ENCODE measurements at regions not wholly inside any gene's neighbourhood (a gene's known extent, or its start where the extent isn't known, plus 50 kb on each side); places are given as distances from the start of the nearest gene placed in this dataset.

DNA sequence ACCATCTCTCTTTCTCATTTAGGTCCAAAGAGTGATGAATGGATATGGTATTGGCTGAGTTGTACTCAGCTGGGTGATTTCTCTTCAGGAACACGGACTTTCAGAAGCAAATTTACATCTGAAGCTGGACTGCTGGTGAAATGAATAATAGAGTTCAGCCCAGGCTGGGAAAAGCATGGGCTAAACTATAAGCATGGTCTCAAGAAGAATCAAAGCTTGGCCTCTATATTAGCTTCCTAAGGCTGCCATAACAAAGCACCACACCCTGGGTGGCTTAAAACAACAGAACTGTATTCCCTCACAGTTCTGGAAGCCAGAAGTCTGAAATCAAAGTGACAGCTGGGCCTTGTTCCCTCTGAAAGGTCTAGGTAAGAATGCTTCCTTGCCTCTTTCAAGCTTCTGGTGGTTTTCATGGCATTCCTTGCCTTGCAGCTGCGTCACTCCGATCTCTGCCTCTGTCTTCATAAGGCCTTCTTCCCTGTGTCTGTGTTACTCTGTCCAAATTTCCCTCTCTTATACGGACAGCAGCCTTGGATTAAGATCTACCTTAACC is 89.8 kb upstream of the CES5A start:
- TF ChIP-seq, protein P1, sequence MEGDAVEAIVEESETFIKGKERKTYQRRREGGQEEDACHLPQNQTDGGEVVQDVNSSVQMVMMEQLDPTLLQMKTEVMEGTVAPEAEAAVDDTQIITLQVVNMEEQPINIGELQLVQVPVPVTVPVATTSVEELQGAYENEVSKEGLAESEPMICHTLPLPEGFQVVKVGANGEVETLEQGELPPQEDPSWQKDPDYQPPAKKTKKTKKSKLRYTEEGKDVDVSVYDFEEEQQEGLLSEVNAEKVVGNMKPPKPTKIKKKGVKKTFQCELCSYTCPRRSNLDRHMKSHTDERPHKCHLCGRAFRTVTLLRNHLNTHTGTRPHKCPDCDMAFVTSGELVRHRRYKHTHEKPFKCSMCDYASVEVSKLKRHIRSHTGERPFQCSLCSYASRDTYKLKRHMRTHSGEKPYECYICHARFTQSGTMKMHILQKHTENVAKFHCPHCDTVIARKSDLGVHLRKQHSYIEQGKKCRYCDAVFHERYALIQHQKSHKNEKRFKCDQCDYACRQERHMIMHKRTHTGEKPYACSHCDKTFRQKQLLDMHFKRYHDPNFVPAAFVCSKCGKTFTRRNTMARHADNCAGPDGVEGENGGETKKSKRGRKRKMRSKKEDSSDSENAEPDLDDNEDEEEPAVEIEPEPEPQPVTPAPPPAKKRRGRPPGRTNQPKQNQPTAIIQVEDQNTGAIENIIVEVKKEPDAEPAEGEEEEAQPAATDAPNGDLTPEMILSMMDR (IDR thresholded peaks at IDR 0.05) = no peak
- no peak for TF ChIP-seq SIN3A (IDR thresholded peaks at IDR 0.05; ENCODE audit: borderline replicate concordance, insufficient read depth, low read depth, low read length)
- no peak for TF ChIP-seq TCF7L2 (IDR thresholded peaks at IDR 0.05; ENCODE audit: low read depth, low read length)
- no peak for TF ChIP-seq POLR2AphosphoS5 (IDR thresholded peaks at IDR 0.05; ENCODE audit: low read depth, low read length)
